ENCODE measurements at regions not wholly inside any gene's neighbourhood (a gene's known extent, or its start where the extent isn't known, plus 50 kb on each side); places are given as distances from the start of the nearest gene placed in this dataset.

DNA sequence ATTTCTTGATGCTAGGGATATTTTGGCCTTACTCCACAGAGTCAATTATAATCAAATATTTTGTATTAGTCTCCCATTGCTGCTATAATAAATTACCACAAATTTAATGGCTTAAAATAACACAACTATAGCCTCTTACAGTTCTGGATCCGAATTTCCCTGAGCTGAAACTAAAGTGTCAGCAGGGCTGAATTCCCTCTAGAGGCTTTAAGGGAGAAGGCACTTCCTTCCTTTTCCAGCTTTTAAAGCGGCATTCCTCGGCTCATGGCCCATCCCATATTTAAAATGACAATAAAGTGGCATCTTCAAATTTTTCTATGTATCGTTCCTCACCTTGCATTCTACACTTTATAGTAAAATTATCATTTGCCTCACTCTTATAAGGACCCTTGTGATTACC, 421.4 kb upstream of the ZWINT start:
- no peak for TF ChIP-seq ZC3H10 (CRISPR knock-in tag; IDR thresholded peaks at IDR 0.05)
- no peak for TF ChIP-seq ZFP3 (CRISPR knock-in tag; IDR thresholded peaks at IDR 0.05)
- TF ChIP-seq ISL1 (CRISPR knock-in tag; IDR thresholded peaks at IDR 0.05): no peak
- TF ChIP-seq ZFP30 (CRISPR knock-in tag; IDR thresholded peaks at IDR 0.05): no peak
- TF ChIP-seq, protein P1, sequence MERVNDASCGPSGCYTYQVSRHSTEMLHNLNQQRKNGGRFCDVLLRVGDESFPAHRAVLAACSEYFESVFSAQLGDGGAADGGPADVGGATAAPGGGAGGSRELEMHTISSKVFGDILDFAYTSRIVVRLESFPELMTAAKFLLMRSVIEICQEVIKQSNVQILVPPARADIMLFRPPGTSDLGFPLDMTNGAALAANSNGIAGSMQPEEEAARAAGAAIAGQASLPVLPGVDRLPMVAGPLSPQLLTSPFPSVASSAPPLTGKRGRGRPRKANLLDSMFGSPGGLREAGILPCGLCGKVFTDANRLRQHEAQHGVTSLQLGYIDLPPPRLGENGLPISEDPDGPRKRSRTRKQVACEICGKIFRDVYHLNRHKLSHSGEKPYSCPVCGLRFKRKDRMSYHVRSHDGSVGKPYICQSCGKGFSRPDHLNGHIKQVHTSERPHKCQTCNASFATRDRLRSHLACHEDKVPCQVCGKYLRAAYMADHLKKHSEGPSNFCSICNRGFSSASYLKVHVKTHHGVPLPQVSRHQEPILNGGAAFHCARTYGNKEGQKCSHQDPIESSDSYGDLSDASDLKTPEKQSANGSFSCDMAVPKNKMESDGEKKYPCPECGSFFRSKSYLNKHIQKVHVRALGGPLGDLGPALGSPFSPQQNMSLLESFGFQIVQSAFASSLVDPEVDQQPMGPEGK (CRISPR knock-in tag; IDR thresholded peaks at IDR 0.05; ENCODE audit: borderline replicate concordance): no peak
- TF ChIP-seq, protein P2, sequence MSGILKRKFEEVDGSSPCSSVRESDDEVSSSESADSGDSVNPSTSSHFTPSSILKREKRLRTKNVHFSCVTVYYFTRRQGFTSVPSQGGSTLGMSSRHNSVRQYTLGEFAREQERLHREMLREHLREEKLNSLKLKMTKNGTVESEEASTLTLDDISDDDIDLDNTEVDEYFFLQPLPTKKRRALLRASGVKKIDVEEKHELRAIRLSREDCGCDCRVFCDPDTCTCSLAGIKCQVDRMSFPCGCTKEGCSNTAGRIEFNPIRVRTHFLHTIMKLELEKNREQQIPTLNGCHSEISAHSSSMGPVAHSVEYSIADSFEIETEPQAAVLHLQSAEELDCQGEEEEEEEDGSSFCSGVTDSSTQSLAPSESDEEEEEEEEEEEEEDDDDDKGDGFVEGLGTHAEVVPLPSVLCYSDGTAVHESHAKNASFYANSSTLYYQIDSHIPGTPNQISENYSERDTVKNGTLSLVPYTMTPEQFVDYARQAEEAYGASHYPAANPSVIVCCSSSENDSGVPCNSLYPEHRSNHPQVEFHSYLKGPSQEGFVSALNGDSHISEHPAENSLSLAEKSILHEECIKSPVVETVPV (CRISPR knock-in tag; IDR thresholded peaks at IDR 0.05): no peak
- TF ChIP-seq RARB (CRISPR knock-in tag; IDR thresholded peaks at IDR 0.05): no peak
- TF ChIP-seq OSR1 (CRISPR knock-in tag; IDR thresholded peaks at IDR 0.05): no peak
- TF ChIP-seq, protein P3, sequence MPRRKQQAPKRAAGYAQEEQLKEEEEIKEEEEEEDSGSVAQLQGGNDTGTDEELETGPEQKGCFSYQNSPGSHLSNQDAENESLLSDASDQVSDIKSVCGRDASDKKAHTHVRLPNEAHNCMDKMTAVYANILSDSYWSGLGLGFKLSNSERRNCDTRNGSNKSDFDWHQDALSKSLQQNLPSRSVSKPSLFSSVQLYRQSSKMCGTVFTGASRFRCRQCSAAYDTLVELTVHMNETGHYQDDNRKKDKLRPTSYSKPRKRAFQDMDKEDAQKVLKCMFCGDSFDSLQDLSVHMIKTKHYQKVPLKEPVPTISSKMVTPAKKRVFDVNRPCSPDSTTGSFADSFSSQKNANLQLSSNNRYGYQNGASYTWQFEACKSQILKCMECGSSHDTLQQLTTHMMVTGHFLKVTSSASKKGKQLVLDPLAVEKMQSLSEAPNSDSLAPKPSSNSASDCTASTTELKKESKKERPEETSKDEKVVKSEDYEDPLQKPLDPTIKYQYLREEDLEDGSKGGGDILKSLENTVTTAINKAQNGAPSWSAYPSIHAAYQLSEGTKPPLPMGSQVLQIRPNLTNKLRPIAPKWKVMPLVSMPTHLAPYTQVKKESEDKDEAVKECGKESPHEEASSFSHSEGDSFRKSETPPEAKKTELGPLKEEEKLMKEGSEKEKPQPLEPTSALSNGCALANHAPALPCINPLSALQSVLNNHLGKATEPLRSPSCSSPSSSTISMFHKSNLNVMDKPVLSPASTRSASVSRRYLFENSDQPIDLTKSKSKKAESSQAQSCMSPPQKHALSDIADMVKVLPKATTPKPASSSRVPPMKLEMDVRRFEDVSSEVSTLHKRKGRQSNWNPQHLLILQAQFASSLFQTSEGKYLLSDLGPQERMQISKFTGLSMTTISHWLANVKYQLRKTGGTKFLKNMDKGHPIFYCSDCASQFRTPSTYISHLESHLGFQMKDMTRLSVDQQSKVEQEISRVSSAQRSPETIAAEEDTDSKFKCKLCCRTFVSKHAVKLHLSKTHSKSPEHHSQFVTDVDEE (CRISPR knock-in tag; IDR thresholded peaks at IDR 0.05): no peak
- no peak for TF ChIP-seq BACH2 (CRISPR knock-in tag; IDR thresholded peaks at IDR 0.05; ENCODE audit: borderline replicate concordance)
- TF ChIP-seq ARNTL (CRISPR knock-in tag; IDR thresholded peaks at IDR 0.05; ENCODE audit: borderline replicate concordance, low read depth): no peak
- no peak for TF ChIP-seq ZNF8 (CRISPR knock-in tag; IDR thresholded peaks at IDR 0.05)
